ENCODE measurements at regions not wholly inside any gene's neighbourhood (a gene's known extent, or its start where the extent isn't known, plus 50 kb on each side); places are given as distances from the start of the nearest gene placed in this dataset.

GRCh38 chr2:60044484-60044883 lies 509.0 kb downstream of the BCL11A start:
- Histone ChIP-seq H3K9ac (ENCODE audit: low read depth in 1 of 3, low read length in 3 of 3) (no peak overlapping the region), H3K9me3 (ENCODE audit: control insufficient read depth in 3 of 3, low read length in 3 of 3) (no peaks in the 10 kb centered on the region), H3K4me3 (ENCODE audit: low read length in 3 of 3) (no peak overlapping the region), H3K4me1 (ENCODE audit: control insufficient read depth in 3 of 3, insufficient read depth in 3 of 3, low read length in 3 of 3) (no peaks in the 10 kb centered on the region), H3K36me3 (ENCODE audit: control insufficient read depth in 3 of 3, insufficient read depth in 3 of 3, low read length in 3 of 3) (no peaks in the 10 kb centered on the region), H3K27me3 (ENCODE audit: control insufficient read depth in 3 of 3, insufficient read depth in 3 of 3, low read length in 3 of 3) (no peaks in the 10 kb centered on the region), H3K27ac (ENCODE audit: low read depth, low read length) (no peak overlapping the region)

GRCh38 chr2:60042023-60042422 lies 511.4 kb downstream of the BCL11A start:
- Histone ChIP-seq H3K9me3 (ENCODE audit: control insufficient read depth in 3 of 3, low read length in 3 of 3) (no peaks in the 10 kb centered on the region), H3K36me3 (ENCODE audit: control insufficient read depth in 3 of 3, insufficient read depth in 3 of 3, low read length in 3 of 3) (no peaks in the 10 kb centered on the region), H3K27ac (ENCODE audit: low read depth, low read length) (no peak overlapping the region), H3K4me3 (ENCODE audit: low read length in 3 of 3) (no peak overlapping the region), H3K27me3 (ENCODE audit: control insufficient read depth in 3 of 3, insufficient read depth in 3 of 3, low read length in 3 of 3) (no peaks in the 10 kb centered on the region), H3K9ac (ENCODE audit: low read depth in 1 of 3, low read length in 3 of 3) (no peak overlapping the region), H3K4me1 (ENCODE audit: control insufficient read depth in 3 of 3, insufficient read depth in 3 of 3, low read length in 3 of 3) (no peaks in the 10 kb centered on the region)

GRCh38 chr2:60033325-60033724 lies 520.1 kb downstream of the BCL11A start:
- peaks cover 4 to 7% (median 4%) of the 10 kb centered on the region in 3 donors for H3K9me3 ChIP-seq (ENCODE audit: control insufficient read depth in 3 of 3, low read length in 3 of 3)
- no peaks in the 10 kb centered on the region for H3K4me1 ChIP-seq (ENCODE audit: control insufficient read depth in 3 of 3, insufficient read depth in 3 of 3, low read length in 3 of 3)
- no peak overlapping the region for H3K27ac ChIP-seq (ENCODE audit: low read depth, low read length)
- H3K36me3 ChIP-seq (ENCODE audit: control insufficient read depth in 3 of 3, insufficient read depth in 3 of 3, low read length in 3 of 3): no peaks in the 10 kb centered on the region
- no peak overlapping the region for H3K9ac ChIP-seq (ENCODE audit: low read depth in 1 of 3, low read length in 3 of 3)
- no peaks in the 10 kb centered on the region for H3K27me3 ChIP-seq (ENCODE audit: control insufficient read depth in 3 of 3, insufficient read depth in 3 of 3, low read length in 3 of 3)
- H3K4me3 ChIP-seq (ENCODE audit: low read length in 3 of 3): no peak overlapping the region

- H3K27ac ChIP-seq (ENCODE audit: low read depth, low read length): no peak overlapping the region
- H3K9me3 ChIP-seq (ENCODE audit: control insufficient read depth in 3 of 3, low read length in 3 of 3): peaks cover 4 to 7% (median 4%) of the 10 kb centered on the region in 3 donors
- no peaks in the 10 kb centered on the region for H3K36me3 ChIP-seq (ENCODE audit: control insufficient read depth in 3 of 3, insufficient read depth in 3 of 3, low read length in 3 of 3)
- no peak overlapping the region for H3K9ac ChIP-seq (ENCODE audit: low read depth in 1 of 3, low read length in 3 of 3)
- H3K27me3 ChIP-seq (ENCODE audit: control insufficient read depth in 3 of 3, insufficient read depth in 3 of 3, low read length in 3 of 3): no peaks in the 10 kb centered on the region
- H3K4me1 ChIP-seq (ENCODE audit: control insufficient read depth in 3 of 3, insufficient read depth in 3 of 3, low read length in 3 of 3): no peaks in the 10 kb centered on the region
- no peak overlapping the region for H3K4me3 ChIP-seq (ENCODE audit: low read length in 3 of 3)
Measured at GRCh38 chr2:60029566-60029883, 523.9 kb downstream of the BCL11A start.

- Histone ChIP-seq H3K9me3 (ENCODE audit: control insufficient read depth in 3 of 3, low read length in 3 of 3) (peaks cover 4% of the 10 kb centered on the region in 3 donors), H3K36me3 (ENCODE audit: control insufficient read depth in 3 of 3, insufficient read depth in 3 of 3, low read length in 3 of 3) (no peaks in the 10 kb centered on the region), H3K9ac (ENCODE audit: low read depth in 1 of 3, low read length in 3 of 3) (no peak overlapping the region), H3K27ac (ENCODE audit: low read depth, low read length) (no peak overlapping the region), H3K27me3 (ENCODE audit: control insufficient read depth in 3 of 3, insufficient read depth in 3 of 3, low read length in 3 of 3) (no peaks in the 10 kb centered on the region), H3K4me3 (ENCODE audit: low read length in 3 of 3) (no peak overlapping the region), H3K4me1 (ENCODE audit: control insufficient read depth in 3 of 3, insufficient read depth in 3 of 3, low read length in 3 of 3) (no peaks in the 10 kb centered on the region)
Measured at GRCh38 chr2:60028849-60029565, 524.4 kb downstream of the BCL11A start.

GRCh38 chr2:60025496-60025895 lies 528.0 kb downstream of the BCL11A start:
- no peaks in the 10 kb centered on the region for H3K4me1 ChIP-seq (ENCODE audit: control insufficient read depth in 3 of 3, insufficient read depth in 3 of 3, low read length in 3 of 3)
- no peaks in the 10 kb centered on the region for H3K9me3 ChIP-seq (ENCODE audit: control insufficient read depth in 3 of 3, low read length in 3 of 3)
- H3K36me3 ChIP-seq (ENCODE audit: control insufficient read depth in 3 of 3, insufficient read depth in 3 of 3, low read length in 3 of 3): no peaks in the 10 kb centered on the region
- H3K9ac ChIP-seq (ENCODE audit: low read depth in 1 of 3, low read length in 3 of 3): no peak overlapping the region
- no peak overlapping the region for H3K27ac ChIP-seq (ENCODE audit: low read depth, low read length)
- H3K4me3 ChIP-seq (ENCODE audit: low read length in 3 of 3): no peak overlapping the region
- H3K27me3 ChIP-seq (ENCODE audit: control insufficient read depth in 3 of 3, insufficient read depth in 3 of 3, low read length in 3 of 3): no peaks in the 10 kb centered on the region

- no peak overlapping the region for H3K4me3 ChIP-seq (ENCODE audit: low read length in 3 of 3)
- H3K9me3 ChIP-seq (ENCODE audit: control insufficient read depth in 3 of 3, low read length in 3 of 3): peaks cover 0 to 5% (median 0%) of the 10 kb centered on the region in 3 donors
Measured at GRCh38 chr2:60023256-60023985, 530.0 kb downstream of the BCL11A start.

GRCh38 chr2:60007671-60008070 lies 545.8 kb downstream of the BCL11A start:
- Histone ChIP-seq H3K27me3 (ENCODE audit: control insufficient read depth in 3 of 3, insufficient read depth in 3 of 3, low read length in 3 of 3) (no peaks in the 10 kb centered on the region), H3K9me3 (ENCODE audit: control insufficient read depth in 3 of 3, low read length in 3 of 3) (no peaks in the 10 kb centered on the region), H3K4me3 (ENCODE audit: low read length in 3 of 3) (no peak overlapping the region), H3K9ac (ENCODE audit: low read depth in 1 of 3, low read length in 3 of 3) (no peak overlapping the region), H3K4me1 (ENCODE audit: control insufficient read depth in 3 of 3, insufficient read depth in 3 of 3, low read length in 3 of 3) (no peaks in the 10 kb centered on the region), H3K27ac (ENCODE audit: low read depth, low read length) (no peak overlapping the region), H3K36me3 (ENCODE audit: control insufficient read depth in 3 of 3, insufficient read depth in 3 of 3, low read length in 3 of 3) (no peaks in the 10 kb centered on the region)

More at GRCh38 chr2:60023256-60023985, 530.0 kb downstream of the BCL11A start:
- H3K27ac ChIP-seq (ENCODE audit: low read depth, low read length): no peak overlapping the region
- H3K4me1 ChIP-seq (ENCODE audit: control insufficient read depth in 3 of 3, insufficient read depth in 3 of 3, low read length in 3 of 3): no peaks in the 10 kb centered on the region
- H3K9ac ChIP-seq (ENCODE audit: low read depth in 1 of 3, low read length in 3 of 3): no peak overlapping the region
- H3K27me3 ChIP-seq (ENCODE audit: control insufficient read depth in 3 of 3, insufficient read depth in 3 of 3, low read length in 3 of 3): no peaks in the 10 kb centered on the region
- H3K36me3 ChIP-seq (ENCODE audit: control insufficient read depth in 3 of 3, insufficient read depth in 3 of 3, low read length in 3 of 3): no peaks in the 10 kb centered on the region

GRCh38 chr2:60003076-60003475 lies 550.4 kb downstream of the BCL11A start:
- Histone ChIP-seq H3K27ac (ENCODE audit: low read depth, low read length) (no peak overlapping the region), H3K36me3 (ENCODE audit: control insufficient read depth in 3 of 3, insufficient read depth in 3 of 3, low read length in 3 of 3) (no peaks in the 10 kb centered on the region), H3K9ac (ENCODE audit: low read depth in 1 of 3, low read length in 3 of 3) (no peak overlapping the region), H3K9me3 (ENCODE audit: control insufficient read depth in 3 of 3, low read length in 3 of 3) (no peaks in the 10 kb centered on the region), H3K27me3 (ENCODE audit: control insufficient read depth in 3 of 3, insufficient read depth in 3 of 3, low read length in 3 of 3) (no peaks in the 10 kb centered on the region), H3K4me1 (ENCODE audit: control insufficient read depth in 3 of 3, insufficient read depth in 3 of 3, low read length in 3 of 3) (no peaks in the 10 kb centered on the region), H3K4me3 (ENCODE audit: low read length in 3 of 3) (no peak overlapping the region)

- no peaks in the 10 kb centered on the region for H3K9me3 ChIP-seq (ENCODE audit: control insufficient read depth in 3 of 3, low read length in 3 of 3)
- no peaks in the 10 kb centered on the region for H3K27me3 ChIP-seq (ENCODE audit: control insufficient read depth in 3 of 3, insufficient read depth in 3 of 3, low read length in 3 of 3)
- no peaks in the 10 kb centered on the region for H3K36me3 ChIP-seq (ENCODE audit: control insufficient read depth in 3 of 3, insufficient read depth in 3 of 3, low read length in 3 of 3)
- H3K4me1 ChIP-seq (ENCODE audit: control insufficient read depth in 3 of 3, insufficient read depth in 3 of 3, low read length in 3 of 3): no peaks in the 10 kb centered on the region
- no peak overlapping the region for H3K4me3 ChIP-seq (ENCODE audit: low read length in 3 of 3)
- H3K27ac ChIP-seq (ENCODE audit: low read depth, low read length): no peak overlapping the region
- H3K9ac ChIP-seq (ENCODE audit: low read depth in 1 of 3, low read length in 3 of 3): no peak overlapping the region
Measured at GRCh38 chr2:60002183-60002867, 551.1 kb downstream of the BCL11A start.

All from skeletal muscle tissue (tissue), 3 donors.